Uterus (tissue), 3 donors: ENCODE measurements at regions not wholly inside any gene's neighbourhood (a gene's known extent, or its start where the extent isn't known, plus 50 kb on each side); places are given as distances from the start of the nearest gene placed in this dataset.

Experiments
- DNase-seq, 2 donors: peaks; one replicate each; pipeline ENCODE4 v3.0.0-alpha.2; 2019 to 2020
- H3K27ac ChIP-seq, 2 donors: fragments of 200-600 bp; sonication (generic); 1 replicate in 1 of 2; 2 replicates in 1 of 2; pipeline ENCODE4 v1.5.1; 2016 to 2018
- H3K27me3 ChIP-seq, 2 donors: fragments of 200-600 bp; sonication (generic); one replicate each; pipeline ENCODE4 v1.5.1; 2018 to 2019; ENCODE audit warnings: control low read depth in 1 of 2
- H3K36me3 ChIP-seq, 2 donors: fragments of 200-600 bp; sonication (generic); one replicate each; pipeline ENCODE4 v1.5.1; 2019; ENCODE audit warnings: control low read depth in 1 of 2
- H3K4me1 ChIP-seq, 2 donors: fragments of 200-600 bp; sonication (generic); one replicate each; pipeline ENCODE4 v1.5.1; 2018 to 2019; ENCODE audit warnings: control low read depth in 1 of 2
- H3K4me3 ChIP-seq, 2 donors: fragments of 200-600 bp; sonication (generic); 1 replicate in 1 of 2; 2 replicates in 1 of 2; pipeline ENCODE4 v1.5.1; 2018 to 2019; ENCODE audit warnings: mild to moderate bottlenecking in 1 of 2
- H3K9me3 ChIP-seq, 2 donors: fragments of 200-600 bp; sonication (generic); one replicate each; pipeline ENCODE4 v1.5.1; 2019; ENCODE audit warnings: control low read depth in 1 of 2
- CTCF ChIP-seq, 4 experiments: fragments of 200-600 bp in 2 of 4; fragments of 450-650 bp in 2 of 4; sonication (generic) in 2 of 4; IDR thresholded peaks; one replicate each; pipeline ENCODE4 v1.5.1; 2016 to 2019; ENCODE audit warnings: antibody characterized with exemption in 4 of 4, mild to moderate bottlenecking in 2 of 4, moderate library complexity in 1 of 4
- POLR2A ChIP-seq, 2 donors: fragments of 450-650 bp; IDR thresholded peaks; one replicate each; pipeline ENCODE4 v1.6.1; 2016; ENCODE audit warnings: antibody characterized with exemption in 2 of 2, mild to moderate bottlenecking in 1 of 2, moderate library complexity in 1 of 2
- intact Hi-C: fragments of 100-400 bp; cut with DNase I; formaldehyde crosslinking; loops from one replicate; pipeline ENCODE4 v1.15.1; 2023; ENCODE audit warnings: low total_unique reads
- donor health status: DM: yes; HTN: yes; CAD: no.

- H3K4me3 ChIP-seq = no peak overlapping the region
- no peak overlapping the region for H3K27ac ChIP-seq
- intact Hi-C loops = no loop called here
- DNase-seq = no peak
- no peaks in the 10 kb centered on the region for H3K36me3 ChIP-seq
- TF ChIP-seq POLR2A (IDR thresholded peaks at IDR 0.05) (no peak), CTCF (IDR thresholded peaks at IDR 0.05) (no peak)
- no peaks in the 10 kb centered on the region for H3K4me1 ChIP-seq
- H3K27me3 ChIP-seq = no peaks in the 10 kb centered on the region
- H3K9me3 ChIP-seq = no peaks in the 10 kb centered on the region
Observed at GRCh38 chr7:104264285-104264684, 56.5 kb upstream of the ORC5 start.

DNA sequence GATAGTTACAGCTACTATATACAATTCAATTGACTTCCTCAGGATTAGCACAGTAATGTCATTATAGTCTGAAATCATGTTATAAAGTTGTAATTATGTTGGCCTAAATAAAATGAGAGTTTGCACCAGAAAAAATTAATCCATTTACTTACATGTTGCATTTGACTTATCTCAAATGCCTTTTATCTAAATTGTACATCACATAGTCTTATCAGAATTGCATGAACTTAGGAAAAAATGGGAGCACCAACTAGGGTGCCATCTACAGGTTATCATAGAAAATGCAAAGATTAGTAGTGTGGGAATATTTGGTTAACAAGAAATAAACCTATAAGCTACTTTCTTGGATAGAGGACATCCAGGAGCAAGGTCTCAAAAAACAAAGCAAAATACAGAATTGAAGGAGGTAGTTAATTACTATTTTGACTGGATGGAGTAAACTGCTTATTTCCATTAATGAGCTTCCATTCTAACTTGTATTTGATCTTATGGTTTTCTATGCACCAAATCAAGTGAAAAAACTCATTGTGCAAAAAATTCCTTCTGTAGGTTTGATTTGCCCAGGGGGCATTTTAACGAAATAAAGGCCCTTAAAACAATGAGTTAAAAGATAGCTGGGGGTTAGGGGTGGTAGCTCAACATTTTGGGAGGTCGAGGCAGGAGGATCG, 60.0 kb upstream of the ORC5 start:
- H3K27ac ChIP-seq = no peak overlapping the region
- H3K4me3 ChIP-seq = no peak overlapping the region
- no peaks in the 10 kb centered on the region for H3K9me3 ChIP-seq
- intact Hi-C loops = no loop called here
- H3K36me3 ChIP-seq = no peaks in the 10 kb centered on the region
- TF ChIP-seq CTCF (IDR thresholded peaks at IDR 0.05) = peak in 1 of 4 experiments; percentile 8
- no peak for TF ChIP-seq POLR2A (IDR thresholded peaks at IDR 0.05)
- H3K4me1 ChIP-seq = no peaks in the 10 kb centered on the region
- no peaks in the 10 kb centered on the region for H3K27me3 ChIP-seq
- no peak for DNase-seq

GRCh38 chr7:104271948-104272347, 56.5 kb upstream of the LHFPL3 start:
- no peak for DNase-seq
- no peak for TF ChIP-seq CTCF (IDR thresholded peaks at IDR 0.05)
- TF ChIP-seq POLR2A (IDR thresholded peaks at IDR 0.05) = no peak
- no peaks in the 10 kb centered on the region for H3K27me3 ChIP-seq
- intact Hi-C loops = no loop called here
- H3K4me1 ChIP-seq = no peaks in the 10 kb centered on the region
- H3K36me3 ChIP-seq = no peaks in the 10 kb centered on the region
- H3K4me3 ChIP-seq = no peak overlapping the region
- no peaks in the 10 kb centered on the region for H3K9me3 ChIP-seq
- H3K27ac ChIP-seq = no peak overlapping the region

GRCh38 chr7:104272767-104273384, 55.5 kb upstream of the LHFPL3 start:
- no peak for DNase-seq
- intact Hi-C loops = no loop called here

More at GRCh38 chr7:104272767-104273384, 55.5 kb upstream of the LHFPL3 start:
- H3K27me3 ChIP-seq = no peaks in the 10 kb centered on the region
- H3K36me3 ChIP-seq = no peaks in the 10 kb centered on the region
- H3K27ac ChIP-seq = no peak overlapping the region
- no peak overlapping the region for H3K4me3 ChIP-seq
- peak in 1 of 4 experiments; percentile 22 for TF ChIP-seq CTCF (IDR thresholded peaks at IDR 0.05)
- no peak for TF ChIP-seq POLR2A (IDR thresholded peaks at IDR 0.05)
- H3K9me3 ChIP-seq = no peaks in the 10 kb centered on the region
- H3K4me1 ChIP-seq = no peaks in the 10 kb centered on the region
